ENCODE measurements at regions not wholly inside any gene's neighbourhood (a gene's known extent, or its start where the extent isn't known, plus 50 kb on each side); places are given as distances from the start of the nearest gene placed in this dataset.

DNA sequence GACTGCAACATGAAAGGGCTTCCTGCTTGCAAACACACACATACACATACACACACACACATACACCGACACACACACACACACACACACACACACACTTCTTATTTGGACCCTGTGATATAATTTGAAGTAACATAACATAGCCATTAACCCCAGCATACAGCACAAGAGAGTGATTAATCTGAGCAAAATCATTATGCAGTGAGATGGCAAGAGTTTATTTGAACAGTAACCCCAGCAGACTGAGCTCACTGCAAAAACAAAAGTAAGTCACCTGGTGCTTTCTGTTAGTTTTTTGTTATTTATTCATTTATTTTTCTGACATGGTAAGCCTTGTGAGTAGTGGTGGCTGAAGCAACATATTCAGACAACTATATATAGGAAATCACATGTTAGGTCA, 93.7 kb downstream of the NOL4 start:
- no peak for TF ChIP-seq CTCF (IDR thresholded peaks at IDR 0.05; ENCODE audit: low read length)
- TF ChIP-seq EZH2 (optimal IDR thresholded peaks at IDR 0.05; ENCODE audit: low read depth, low read length): no peak
- TF ChIP-seq EZH2phosphoT487 (IDR thresholded peaks at IDR 0.05; ENCODE audit: low read length): no peak
